ENCODE measurements at regions not wholly inside any gene's neighbourhood (a gene's known extent, or its start where the extent isn't known, plus 50 kb on each side); places are given as distances from the start of the nearest gene placed in this dataset.

DNA sequence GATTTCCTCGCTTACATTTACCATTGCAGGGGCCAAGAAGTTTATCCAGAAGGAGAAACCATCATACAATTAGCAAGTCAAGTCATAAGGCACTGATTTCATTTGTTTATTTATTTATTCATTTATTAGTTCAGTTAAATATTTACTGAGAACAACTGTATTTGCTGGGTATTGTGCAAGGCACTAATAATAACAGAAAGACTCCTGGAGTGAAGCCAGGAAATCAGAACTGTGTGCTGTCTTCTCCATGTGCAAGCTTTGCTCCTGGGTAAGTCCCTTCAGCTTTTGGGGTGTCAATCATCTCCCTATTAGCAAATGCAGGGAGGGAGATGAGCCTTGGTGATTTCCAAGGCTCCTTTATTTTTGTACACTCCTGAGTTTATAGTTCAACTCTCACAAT lies 341.6 kb upstream of the MEIS1 start:
- no peak for DNase-seq

DNA sequence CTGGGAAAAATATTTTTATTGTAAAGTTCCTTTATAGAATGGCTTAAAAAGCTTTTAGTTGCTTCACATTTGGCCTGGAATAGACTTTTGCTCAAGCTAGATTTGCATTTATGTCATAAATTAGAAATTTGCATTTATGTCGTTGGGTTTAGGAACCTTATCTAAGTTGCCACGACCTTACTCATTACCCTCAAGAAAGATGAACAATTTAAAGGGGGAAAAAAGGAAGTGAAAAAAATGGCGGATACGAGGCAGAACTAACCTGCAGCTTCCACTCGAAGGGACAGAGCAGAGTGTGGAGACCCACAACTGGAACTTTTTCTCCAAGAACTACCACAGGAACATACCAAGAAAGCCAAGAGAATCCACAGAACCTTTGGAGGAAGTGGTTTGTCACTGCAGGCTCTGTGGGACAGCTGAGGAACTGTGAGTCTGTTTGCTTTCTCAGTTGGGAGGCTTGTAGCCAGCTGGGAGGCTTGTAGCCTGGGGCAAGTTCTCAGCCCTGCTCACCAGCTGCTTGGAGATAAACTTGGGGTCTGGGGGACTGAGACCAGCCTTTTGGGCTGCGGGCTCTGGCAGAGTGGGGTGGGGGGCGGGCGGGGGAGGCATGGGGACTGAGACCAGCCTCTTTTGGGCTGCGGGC lies 349.9 kb upstream of the MEIS1 start:
- no peak for DNase-seq

DNA sequence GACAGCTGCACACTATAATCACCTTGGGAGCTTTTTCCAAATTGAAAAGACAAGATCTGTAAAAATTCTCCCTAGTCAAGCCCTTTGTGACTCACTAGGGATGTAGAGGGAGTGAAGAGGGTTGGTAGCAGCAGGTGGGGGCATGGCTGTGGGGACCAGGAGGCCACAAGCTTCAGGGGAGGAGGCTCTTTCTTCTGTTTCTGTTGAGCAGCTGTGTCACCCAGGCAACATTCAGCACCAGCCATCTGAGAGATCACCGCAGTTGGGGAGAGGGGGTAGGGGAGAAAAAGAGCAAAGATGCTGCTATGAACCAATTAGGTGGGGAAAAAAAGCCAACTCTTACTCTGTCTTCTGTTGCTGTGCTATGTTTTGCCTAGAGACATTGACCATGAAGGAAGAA lies 352.3 kb upstream of the MEIS1 start:
- DNase-seq = no peak

DNA sequence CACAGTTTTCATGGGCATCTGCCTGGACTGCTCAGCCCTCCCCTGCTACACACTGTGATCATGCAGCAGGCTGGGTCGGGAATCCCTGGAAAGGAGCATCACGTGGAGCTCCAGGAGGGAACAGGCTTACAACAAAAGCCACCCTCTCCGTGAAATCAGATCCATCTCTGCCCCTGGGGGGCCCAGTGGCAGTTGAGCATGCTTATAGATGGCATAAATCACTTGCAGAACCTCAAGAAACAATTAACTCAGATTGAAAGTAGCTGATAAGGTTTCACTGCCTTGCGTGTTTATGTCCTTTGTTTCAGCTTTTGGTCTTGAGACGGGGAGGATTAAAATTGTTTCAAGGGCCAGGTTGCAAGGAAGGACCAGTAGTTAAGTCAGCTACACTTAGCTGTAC lies 354.8 kb upstream of the MEIS1 start:
- DNase-seq = no peak

DNA sequence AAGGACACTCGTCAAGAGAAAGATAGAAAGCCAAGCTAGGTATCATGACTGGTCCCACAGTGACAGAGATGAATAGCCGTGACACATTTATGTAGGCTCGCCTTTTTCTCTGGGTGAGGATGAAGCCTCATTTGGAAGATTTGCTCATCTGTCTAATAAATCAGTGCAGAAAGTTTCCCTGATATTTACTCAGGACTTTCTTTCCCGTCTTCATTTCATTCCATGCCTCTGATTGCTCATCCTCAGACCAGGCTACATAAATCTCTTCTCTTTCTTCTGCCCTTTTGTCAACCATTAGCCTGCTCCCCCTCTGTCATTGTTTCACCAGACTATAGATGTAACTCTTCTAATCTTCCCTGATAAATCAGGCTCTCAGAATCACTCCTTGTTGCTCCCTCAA lies 361.8 kb upstream of the MEIS1 start:
- no peak for DNase-seq

DNA sequence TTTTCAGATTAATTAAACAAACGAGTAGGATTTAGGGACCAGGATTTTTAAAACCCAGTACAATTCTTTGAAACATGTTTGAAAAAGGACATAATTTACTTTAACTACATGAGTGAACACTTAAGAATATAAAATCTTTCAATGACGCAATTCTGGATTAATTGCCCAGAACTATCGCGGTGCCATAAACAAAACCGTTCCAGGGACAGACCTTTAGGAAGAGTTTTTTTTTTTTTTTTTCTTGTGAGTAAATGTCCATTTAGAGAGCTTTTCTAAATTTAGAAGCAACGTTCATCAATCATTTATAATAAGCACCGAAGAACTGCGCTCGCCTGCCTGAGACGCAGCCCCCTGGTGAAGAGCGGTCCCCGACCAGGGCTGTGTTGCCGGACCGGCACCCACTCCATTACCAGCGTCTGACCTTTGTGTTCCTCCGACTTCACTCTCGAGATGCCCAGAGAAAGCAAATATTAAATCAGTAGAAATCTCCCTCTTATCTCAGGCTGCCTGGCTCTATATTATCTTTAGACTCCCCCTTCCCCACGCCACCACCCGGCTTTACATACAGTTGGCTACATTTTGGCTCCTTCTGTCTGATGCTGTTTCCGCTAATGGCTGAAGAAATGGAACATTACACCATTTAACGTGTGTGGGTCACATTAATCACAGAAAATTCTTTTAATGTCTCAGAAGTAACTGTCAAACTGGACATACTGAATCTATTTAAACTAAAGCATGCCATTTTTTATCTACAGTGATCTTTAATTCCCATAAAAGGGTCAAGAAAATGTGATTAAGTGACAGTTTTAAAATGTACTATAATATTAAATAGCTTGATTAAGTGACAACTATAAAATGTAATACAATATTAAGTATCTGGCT lies 364.0 kb upstream of the MEIS1 start:
- no peak for DNase-seq

DNA sequence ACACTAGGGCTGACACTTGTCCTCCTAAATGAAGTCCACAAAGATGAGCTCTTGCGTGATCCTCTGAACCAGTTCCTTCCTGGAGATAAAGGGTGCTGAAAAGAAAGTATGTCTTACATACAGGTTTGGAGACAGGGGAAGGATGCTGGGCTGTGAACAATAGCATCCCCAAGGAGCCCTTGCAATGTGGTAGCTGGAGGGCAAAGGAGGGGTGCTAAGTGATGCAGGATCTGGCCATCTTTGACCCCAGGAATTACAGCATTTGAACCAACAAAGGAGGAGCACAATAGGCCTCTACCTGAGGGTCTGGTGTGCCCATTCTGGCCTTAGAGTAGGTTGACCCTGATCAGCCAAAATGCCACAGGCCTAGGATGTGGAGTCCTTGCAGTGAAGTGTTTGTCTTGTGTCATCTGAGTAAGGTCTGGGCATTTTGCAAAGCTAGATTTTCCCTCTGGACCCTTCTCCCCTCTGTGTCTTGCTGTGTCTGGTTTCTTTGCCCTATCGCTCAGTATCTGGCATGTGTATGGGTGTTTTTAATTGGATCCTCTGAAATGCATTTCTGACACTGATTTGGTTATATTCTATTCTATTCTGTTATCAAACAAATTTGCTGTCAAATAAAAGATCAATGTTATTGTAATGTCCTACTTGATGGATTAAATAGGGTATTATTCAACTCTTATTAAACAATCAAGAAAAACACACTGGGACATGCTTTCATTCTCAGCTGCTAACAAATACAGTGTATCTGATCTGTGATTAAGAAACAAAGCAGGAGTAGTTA lies 364.8 kb upstream of the MEIS1 start:
- DNase-seq = no peak

DNA sequence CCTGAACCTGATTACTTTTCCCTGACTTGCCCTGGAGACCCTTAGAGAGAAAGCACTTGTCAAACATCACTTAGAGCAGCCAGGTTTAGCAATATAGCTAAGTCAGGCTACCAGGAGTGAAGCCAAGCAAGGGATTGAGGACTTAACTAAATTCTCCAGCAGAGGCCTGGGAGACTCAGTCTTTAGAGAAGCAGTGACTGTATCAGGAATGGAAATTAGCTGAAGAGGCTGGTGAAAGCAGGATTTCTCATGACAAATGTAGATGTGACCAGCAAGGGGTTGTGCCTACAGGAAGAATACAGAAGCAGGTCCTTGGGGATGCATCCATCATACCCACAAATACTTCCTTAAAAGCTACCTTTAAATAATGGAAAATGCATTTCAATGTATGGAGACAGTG lies 368.9 kb upstream of the MEIS1 start:
- DNase-seq = no peak

DNA sequence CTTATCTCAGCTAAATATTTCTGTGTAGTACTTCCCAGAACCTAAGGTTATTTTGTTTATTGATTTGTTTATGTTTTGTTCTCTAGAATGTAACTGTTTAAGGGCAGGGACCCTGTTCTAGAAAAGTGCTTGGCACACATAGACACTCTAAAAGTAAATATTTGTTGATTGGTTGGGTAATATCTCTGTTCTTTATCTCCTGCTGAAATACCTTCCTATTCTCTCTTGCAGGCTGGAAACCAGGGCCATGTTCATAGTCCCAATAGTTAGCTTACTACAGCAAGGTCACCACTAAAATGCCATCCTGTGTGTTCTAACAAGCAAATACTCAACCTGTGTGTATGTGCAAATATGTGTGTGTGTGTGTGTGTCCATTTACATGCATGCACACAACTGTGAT lies 375.6 kb upstream of the MEIS1 start:
- DNase-seq = no peak

DNA sequence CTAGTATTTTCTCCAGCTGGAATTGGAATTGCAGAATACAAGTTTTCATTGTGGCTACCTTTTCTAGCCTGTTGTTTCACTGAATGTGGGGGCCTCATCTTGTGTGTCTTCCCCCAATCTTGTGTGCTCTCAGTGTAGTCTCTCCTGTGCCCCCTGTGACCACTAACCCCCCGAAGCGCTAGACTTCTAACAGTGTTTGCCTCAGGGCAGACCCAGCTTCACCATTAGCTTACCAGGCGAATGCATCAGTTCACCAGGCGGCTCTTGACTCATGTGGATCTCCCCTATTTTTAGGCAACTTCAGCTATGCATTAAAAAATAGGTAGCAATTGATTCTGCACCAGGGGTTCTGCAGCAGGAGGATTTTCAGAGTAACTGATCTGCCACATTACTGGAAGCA lies 376.2 kb upstream of the MEIS1 start:
- no peak for DNase-seq

DNA sequence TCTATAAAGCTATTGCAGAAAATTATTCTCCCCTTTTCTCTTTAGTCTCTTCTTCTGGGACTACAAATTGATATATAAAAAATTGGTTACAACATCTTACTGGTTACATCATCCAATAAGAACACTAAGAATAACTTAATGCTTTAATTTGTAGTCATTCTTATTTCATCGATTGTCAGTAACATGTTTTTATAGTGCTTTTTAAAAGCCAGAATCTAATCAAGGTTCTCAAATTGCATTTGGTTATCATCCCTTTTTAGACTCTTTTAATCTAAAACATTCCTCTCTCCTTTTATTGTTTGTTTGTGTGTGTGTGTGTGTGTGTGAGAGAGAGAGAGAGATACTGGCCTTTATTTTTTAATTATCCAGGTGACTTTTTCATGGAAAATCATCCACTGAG lies 377.1 kb upstream of the MEIS1 start:
- DNase-seq = no peak

- no peak for DNase-seq
Measured at GRCh38 chr2:66050392-66050791, 384.5 kb upstream of the MEIS1 start.

- DNase-seq = no peak
Measured at GRCh38 chr2:66048667-66049066, 386.3 kb upstream of the MEIS1 start.

- DNase-seq = no peak
Measured at GRCh38 chr2:66041902-66042657, 392.8 kb upstream of the MEIS1 start.

DNA sequence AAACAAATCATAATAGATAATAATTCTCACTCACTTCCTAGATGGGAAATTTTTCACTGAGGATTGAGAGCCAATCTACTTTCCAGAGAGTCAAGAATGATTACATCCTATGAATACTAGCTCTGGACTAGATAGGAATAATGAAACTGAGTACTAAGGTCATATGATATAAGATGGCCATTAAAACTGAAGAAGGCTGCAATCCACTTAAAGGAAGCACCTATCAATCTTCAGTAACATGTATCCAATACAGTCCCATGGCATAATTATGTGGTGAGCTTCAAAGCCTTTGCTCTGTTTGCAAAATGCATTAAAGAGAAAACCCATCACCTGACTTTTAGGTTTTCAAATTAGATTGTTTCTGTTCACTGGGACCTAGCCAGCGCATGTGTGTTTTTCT lies 398.0 kb upstream of the MEIS1 start:
- no peak for DNase-seq

DNA sequence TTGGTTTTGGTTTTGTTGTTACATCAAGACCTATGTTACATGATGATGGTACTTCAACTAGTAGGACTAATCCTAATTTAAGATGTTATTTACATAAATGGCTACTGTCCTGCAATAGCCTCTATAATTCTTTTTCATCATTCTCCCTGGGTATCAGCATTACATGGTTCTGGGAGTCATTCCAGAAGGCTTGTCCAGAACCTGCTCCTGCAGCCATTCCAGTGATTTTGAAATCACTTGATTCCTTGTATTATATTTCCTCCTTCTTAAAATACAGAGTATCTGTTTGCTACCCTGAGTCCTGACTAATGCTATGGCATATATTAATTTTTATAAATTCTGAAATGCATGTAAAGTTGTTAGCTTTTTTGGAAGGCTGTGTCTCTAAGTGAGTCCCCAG lies 400.5 kb upstream of the MEIS1 start:
- DNase-seq = no peak

- DNase-seq = no peak
Measured at GRCh38 chr2:66032226-66032775, 402.6 kb upstream of the MEIS1 start.

DNA sequence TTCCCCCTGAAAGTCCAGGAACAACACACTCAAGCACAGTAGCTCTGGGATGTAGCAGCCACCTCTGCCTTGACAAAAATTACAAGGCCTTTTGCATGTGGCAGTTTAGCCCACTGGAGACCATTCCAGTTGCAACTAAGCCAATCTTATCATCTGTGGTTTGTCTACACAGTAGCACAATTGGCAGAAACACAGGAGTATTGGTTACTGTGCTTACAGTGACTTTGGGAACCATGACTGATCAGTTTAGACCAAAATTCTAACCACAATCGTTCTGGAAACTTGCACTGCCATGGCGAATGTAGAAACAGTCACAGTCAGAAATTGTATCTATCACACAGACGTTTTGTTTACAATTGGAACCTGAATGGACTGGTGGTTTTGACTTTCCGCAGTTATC lies 403.7 kb upstream of the MEIS1 start:
- no peak for DNase-seq

DNA sequence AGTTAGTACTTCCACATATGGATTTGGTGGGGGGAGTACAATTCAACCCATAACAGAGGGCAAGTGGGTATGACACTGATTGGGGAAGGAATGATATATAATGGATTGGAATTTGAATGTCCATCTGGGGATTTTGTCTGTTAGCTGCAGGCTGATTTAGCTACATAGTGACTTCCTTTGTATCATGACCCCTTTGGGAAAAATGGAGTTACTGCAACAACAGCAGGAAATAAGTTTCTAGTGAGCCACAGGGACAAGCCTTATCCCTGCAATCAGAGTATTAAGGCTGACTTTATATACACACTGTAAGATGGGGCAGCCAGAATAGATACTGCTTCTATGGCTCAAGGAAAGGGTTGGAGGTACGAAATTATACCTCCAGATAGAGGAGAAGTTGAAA lies 404.4 kb upstream of the MEIS1 start:
- no peak for DNase-seq

GRCh38 chr2:66024391-66024790 lies 410.5 kb upstream of the MEIS1 start:
- DNase-seq = no peak

GRCh38 chr2:66021296-66021695 lies 413.6 kb upstream of the MEIS1 start:
- no peak for DNase-seq

DNA sequence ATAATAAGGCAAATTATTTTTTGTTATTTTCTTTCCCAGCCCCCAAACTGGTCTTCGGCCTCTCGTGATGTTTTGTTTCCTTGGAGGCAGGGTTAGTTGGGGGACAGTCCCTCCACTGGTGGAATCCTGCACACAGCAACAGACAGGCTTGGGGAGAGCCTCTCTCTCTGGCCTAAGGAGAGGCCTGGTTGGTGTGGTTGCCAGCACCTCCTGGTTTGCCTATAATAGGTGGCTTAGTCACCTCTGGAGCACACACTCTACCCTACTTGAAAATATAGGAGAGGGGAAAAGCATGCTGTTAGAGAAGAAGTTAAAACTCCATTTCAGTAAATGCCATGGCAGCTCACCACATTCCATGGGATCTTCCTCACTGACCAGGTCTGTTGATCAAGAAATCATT lies 417.2 kb upstream of the MEIS1 start:
- DNase-seq = no peak

DNA sequence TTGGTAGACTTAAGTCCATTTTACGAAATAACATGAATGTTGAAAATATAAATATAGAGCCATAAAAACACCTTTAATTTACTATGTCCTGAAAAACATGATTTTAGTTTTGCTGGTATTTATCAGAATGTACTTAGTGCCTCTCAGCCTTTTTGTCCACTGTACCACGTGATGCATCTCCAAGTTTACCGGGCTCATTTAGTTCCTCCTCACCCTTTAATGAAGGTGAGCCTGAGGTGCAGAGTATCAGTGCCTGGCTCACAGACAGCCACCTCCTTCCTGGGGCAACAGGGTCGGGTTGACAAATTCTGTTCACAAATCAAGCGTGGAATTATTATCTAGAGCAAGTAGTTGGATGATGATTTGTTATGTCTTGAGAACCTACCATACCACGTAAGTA lies 420.5 kb upstream of the MEIS1 start:
- DNase-seq = no peak
